ENCODE measurements at regions not wholly inside any gene's neighbourhood (a gene's known extent, or its start where the extent isn't known, plus 50 kb on each side); places are given as distances from the start of the nearest gene placed in this dataset.
A peak's percentile ranks its signal among the peaks of the same experiment; 100 is the strongest.

GRCh38 chrX:44042116-44042515, 68.9 kb upstream of the NDP start:
- no peak for DNase-seq

GRCh38 chrX:44040406-44040805, 67.2 kb upstream of the NDP start:
- no peak for DNase-seq

- no peak for DNase-seq
Measured at GRCh38 chrX:44039556-44039955, 66.4 kb upstream of the NDP start.

- DNase-seq, result peak; percentile 1
Measured at GRCh38 chrX:44036336-44036735, 63.1 kb upstream of the NDP start.

GRCh38 chrX:44035571-44035970, 62.4 kb upstream of the NDP start:
- DNase-seq, result no peak

- no peak for DNase-seq
Measured at GRCh38 chrX:44032479-44032878, 59.3 kb upstream of the NDP start.

- DNase-seq, result no peak
Measured at GRCh38 chrX:44025555-44025954, 52.4 kb upstream of the NDP start.

All from muscle of arm (tissue), 1 donor.